ENCODE measurements at regions not wholly inside any gene's neighbourhood (a gene's known extent, or its start where the extent isn't known, plus 50 kb on each side); places are given as distances from the start of the nearest gene placed in this dataset.

DNA sequence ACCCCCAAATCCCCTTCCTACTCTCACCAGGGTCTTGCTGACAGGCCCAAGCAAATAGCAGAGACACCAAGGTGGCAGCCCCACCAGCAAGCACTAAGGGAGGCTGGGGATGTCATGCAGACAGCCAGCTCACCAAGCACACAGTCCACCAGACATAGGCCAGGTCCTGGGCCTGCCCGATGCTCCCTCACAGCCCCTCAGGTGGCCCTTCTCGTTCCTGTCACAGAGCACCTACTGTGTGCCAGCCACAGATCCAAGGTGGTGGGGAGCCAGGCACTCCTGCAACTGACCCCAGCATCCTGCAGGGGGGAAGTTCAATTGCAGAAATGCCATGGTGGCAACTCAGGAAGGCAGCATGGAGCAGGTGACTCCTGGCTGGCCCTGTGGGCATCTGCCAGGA lies 60.5 kb upstream of the PNMA1 start:
- H3K4me1 Mint-ChIP-seq (ENCODE audit: low read depth): peaks cover 47% of the 10 kb centered on the region
- no peak overlapping the region for H3K4me3 Mint-ChIP-seq
- peaks cover 4% of the 10 kb centered on the region; the same call in 1 of the 2 replicates for H3K27me3 Mint-ChIP-seq (ENCODE audit: insufficient read depth)
- TF ChIP-seq, protein P1, sequence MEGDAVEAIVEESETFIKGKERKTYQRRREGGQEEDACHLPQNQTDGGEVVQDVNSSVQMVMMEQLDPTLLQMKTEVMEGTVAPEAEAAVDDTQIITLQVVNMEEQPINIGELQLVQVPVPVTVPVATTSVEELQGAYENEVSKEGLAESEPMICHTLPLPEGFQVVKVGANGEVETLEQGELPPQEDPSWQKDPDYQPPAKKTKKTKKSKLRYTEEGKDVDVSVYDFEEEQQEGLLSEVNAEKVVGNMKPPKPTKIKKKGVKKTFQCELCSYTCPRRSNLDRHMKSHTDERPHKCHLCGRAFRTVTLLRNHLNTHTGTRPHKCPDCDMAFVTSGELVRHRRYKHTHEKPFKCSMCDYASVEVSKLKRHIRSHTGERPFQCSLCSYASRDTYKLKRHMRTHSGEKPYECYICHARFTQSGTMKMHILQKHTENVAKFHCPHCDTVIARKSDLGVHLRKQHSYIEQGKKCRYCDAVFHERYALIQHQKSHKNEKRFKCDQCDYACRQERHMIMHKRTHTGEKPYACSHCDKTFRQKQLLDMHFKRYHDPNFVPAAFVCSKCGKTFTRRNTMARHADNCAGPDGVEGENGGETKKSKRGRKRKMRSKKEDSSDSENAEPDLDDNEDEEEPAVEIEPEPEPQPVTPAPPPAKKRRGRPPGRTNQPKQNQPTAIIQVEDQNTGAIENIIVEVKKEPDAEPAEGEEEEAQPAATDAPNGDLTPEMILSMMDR (IDR thresholded peaks at IDR 0.05): no peak
- no peak overlapping the region; the same call in 1 of the 2 replicates for H3K27ac Mint-ChIP-seq
- no peak for DNase-seq
- 0 out of 2 replicates have a peak, but pooled peaks cover 4% of the 10 kb centered on the region for H3K36me3 Mint-ChIP-seq (ENCODE audit: low read depth)
- H3K9me3 Mint-ChIP-seq: no peaks in the 10 kb centered on the region

DNA sequence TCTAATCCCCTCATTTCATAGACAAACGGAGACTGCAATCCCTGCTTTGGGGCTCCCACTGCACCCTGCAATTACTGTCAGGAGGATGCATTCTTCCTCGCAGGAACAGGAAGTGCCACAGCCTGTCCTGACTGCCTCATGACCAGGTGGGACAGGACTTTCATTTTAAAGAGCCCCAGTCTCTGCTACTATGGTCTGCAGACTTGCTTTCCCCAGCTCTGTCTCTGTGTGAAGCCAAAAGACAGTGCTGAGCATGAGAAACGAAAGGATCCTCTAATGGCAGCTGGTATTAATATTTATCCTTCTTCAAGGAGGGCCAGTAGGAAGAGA lies 60.0 kb upstream of the PNMA1 start:
- no peak overlapping the region for H3K4me3 Mint-ChIP-seq
- DNase-seq: no peak
- no peaks in the 10 kb centered on the region for H3K9me3 Mint-ChIP-seq
- TF ChIP-seq, protein P1 (IDR thresholded peaks at IDR 0.05): no peak
- no peak overlapping the region for H3K27ac Mint-ChIP-seq
- peaks cover 49% of the 10 kb centered on the region for H3K4me1 Mint-ChIP-seq (ENCODE audit: low read depth)
- peaks cover 4% of the 10 kb centered on the region; the same call in 1 of the 2 replicates for H3K27me3 Mint-ChIP-seq (ENCODE audit: insufficient read depth)
- 0 out of 2 replicates have a peak, but pooled peaks cover 4% of the 10 kb centered on the region for H3K36me3 Mint-ChIP-seq (ENCODE audit: low read depth)

DNA sequence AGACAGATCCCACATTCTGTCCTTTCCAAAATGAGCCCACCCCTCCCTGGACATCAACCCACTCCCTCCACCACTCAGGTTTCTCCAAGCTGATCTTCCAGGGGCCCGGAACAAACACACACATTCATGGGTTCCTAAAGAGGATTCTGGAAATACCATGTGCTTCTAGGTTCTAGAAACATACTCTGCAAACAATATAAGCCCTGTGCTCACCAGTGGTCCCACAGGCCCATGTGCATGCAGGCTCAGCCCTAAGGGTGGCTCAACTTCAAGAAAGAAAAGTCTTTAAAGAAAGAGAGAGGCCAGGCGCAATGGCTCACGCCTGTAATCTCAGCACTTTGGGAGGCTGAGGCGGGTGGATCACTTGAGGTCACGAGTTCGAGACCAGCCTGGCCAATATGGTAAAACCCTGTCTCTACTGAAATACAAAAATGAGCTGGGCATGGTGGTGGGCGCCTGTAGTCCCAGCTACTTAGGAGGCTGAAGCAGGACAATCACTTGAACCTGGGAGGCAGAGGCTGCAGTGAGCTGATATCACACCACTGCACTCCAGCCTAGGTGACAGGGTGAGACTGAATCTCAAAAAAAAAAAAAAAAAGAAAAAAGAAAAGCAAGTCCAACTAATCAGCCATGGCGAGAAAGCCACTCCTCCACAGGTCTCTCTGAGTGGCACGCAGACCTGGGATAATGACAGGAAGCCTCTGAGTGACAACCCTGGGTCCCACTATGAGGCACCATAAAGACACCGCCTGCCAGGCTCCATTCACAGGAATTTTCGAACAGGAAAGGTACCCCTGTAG lies 59.5 kb upstream of the PNMA1 start:
- Mint-ChIP-seq H3K36me3 (ENCODE audit: low read depth) (0 out of 2 replicates have a peak, but pooled peaks cover 4% of the 10 kb centered on the region), H3K9me3 (no peaks in the 10 kb centered on the region), H3K4me1 (ENCODE audit: low read depth) (peaks cover 54% of the 10 kb centered on the region), H3K4me3 (no peak overlapping the region), H3K27me3 (ENCODE audit: insufficient read depth) (peaks cover 4% of the 10 kb centered on the region; the same call in 1 of the 2 replicates), H3K27ac (no peak overlapping the region)
- no peak for DNase-seq
- TF ChIP-seq, protein P1 (IDR thresholded peaks at IDR 0.05): no peak

DNA sequence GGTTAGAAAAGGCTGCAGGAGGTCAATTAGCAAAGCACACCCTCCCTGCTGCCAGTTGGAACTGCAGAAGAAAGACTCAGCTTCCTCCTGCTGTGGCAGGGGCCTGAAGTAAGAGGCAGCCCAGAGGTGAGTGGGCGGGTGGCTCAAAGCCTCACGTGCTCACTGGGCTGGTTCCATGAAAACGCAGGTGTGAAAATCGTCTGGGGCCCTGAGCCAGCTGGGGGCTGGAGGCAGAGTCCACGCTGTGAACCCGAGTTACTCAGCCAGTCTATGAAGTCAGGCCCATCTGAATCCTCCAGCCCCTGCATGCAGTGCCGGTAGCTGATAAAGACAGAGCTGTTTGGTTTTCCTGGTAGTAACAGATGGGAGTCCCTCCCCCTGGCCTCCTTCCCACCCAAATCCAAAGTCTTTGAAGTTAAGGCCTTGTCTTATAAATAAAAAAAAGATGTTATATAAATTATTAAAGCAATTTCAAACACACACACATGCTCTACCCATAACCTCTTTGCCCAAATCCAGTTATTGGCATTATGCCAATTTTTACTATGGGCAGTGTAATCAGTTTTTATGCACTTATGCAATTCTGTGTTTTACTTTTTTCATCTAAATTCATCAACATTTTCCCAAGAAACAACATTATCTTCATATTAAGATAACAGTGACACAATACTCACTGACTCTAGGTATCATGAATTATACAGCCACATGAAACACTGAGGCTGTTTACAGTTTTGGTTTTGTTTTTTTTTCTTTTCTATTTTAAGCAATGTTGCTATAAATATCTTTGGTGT lies 57.9 kb upstream of the PNMA1 start:
- H3K27ac Mint-ChIP-seq: no peak overlapping the region
- H3K4me1 Mint-ChIP-seq (ENCODE audit: low read depth): peaks cover 55% of the 10 kb centered on the region
- DNase-seq: no peak

More for the DNA sequence above, 57.9 kb upstream of the PNMA1 start:
- TF ChIP-seq, protein P1 (IDR thresholded peaks at IDR 0.05): no peak
- Mint-ChIP-seq H3K27me3 (ENCODE audit: insufficient read depth) (peaks cover 4% of the 10 kb centered on the region; the same call in 1 of the 2 replicates), H3K4me3 (no peak overlapping the region), H3K9me3 (no peaks in the 10 kb centered on the region), H3K36me3 (ENCODE audit: low read depth) (no peaks in the 10 kb centered on the region)
